GM18867 (cell line): ENCODE measurements at regions not wholly inside any gene's neighbourhood (a gene's known extent, or its start where the extent isn't known, plus 50 kb on each side); places are given as distances from the start of the nearest gene placed in this dataset.
"Not testable (repeated sequence)": the region's sequence is repeated elsewhere in the genome, so short reads cannot be mapped to it uniquely, and the experiment has no call there.

Source experiments
- ATAC-seq: cut with Tn5 transposase; IDR thresholded peaks from one replicate; pipeline ENCODE4 v1.9.1; 2021; ENCODE audit warnings: mild to moderate bottlenecking, moderate library complexity; ENCODE audit not compliant: unreplicated experiment

GRCh38 chr4:64737854-64738138, 328.5 kb upstream of the TECRL start:
- not testable (repeated sequence) for ATAC-seq

- no peak for ATAC-seq
Measured at GRCh38 chr4:64737026-64737853, 328.0 kb upstream of the TECRL start.

GRCh38 chr4:64729561-64729960, 320.3 kb upstream of the TECRL start:
- ATAC-seq, result no peak

GRCh38 chr4:64727960-64728359, 318.7 kb upstream of the TECRL start:
- no peak for ATAC-seq

- not testable (repeated sequence) for ATAC-seq
Measured at GRCh38 chr4:64727391-64727790, 318.1 kb upstream of the TECRL start.

- no peak for ATAC-seq
Measured at GRCh38 chr4:64724689-64725088, 315.4 kb upstream of the TECRL start.

- ATAC-seq, result no peak
Measured at GRCh38 chr4:64721106-64721505, 311.9 kb upstream of the TECRL start.

GRCh38 chr4:64718091-64718490, 308.8 kb upstream of the TECRL start:
- ATAC-seq, result no peak

GRCh38 chr4:64715741-64716140, 306.5 kb upstream of the TECRL start:
- no peak for ATAC-seq

- peak; percentile 72 for ATAC-seq
Measured at GRCh38 chr4:64713256-64713840, 304.1 kb upstream of the TECRL start.

GRCh38 chr4:64712590-64712989, 303.3 kb upstream of the TECRL start:
- ATAC-seq, result no peak

GRCh38 chr4:64705989-64706388, 296.7 kb upstream of the TECRL start:
- ATAC-seq, result no peak

GRCh38 chr4:64698171-64698570, 288.9 kb upstream of the TECRL start:
- no peak for ATAC-seq

- ATAC-seq, result no peak
Measured at GRCh38 chr4:64682946-64683345, 273.7 kb upstream of the TECRL start.

- no peak for ATAC-seq
Measured at GRCh38 chr4:64682481-64682880, 273.2 kb upstream of the TECRL start.

- ATAC-seq, result not testable (repeated sequence)
Measured at GRCh38 chr4:64673121-64673520, 263.9 kb upstream of the TECRL start.

- ATAC-seq, result no peak
Measured at GRCh38 chr4:64670647-64671046, 261.4 kb upstream of the TECRL start.

GRCh38 chr4:64643841-64644240, 234.6 kb upstream of the TECRL start:
- ATAC-seq, result no peak

- no peak for ATAC-seq
Measured at GRCh38 chr4:64642936-64643335, 233.7 kb upstream of the TECRL start.

- not testable (repeated sequence) for ATAC-seq
Measured at GRCh38 chr4:64640402-64640801, 231.2 kb upstream of the TECRL start.

- ATAC-seq, result no peak
Measured at GRCh38 chr4:64625438-64625837, 216.2 kb upstream of the TECRL start.

GRCh38 chr4:64617800-64618199, 208.6 kb upstream of the TECRL start:
- no peak for ATAC-seq

GRCh38 chr4:64614276-64614675, 205.0 kb upstream of the TECRL start:
- ATAC-seq, result no peak
